Body of pancreas (tissue), 4 donors: ENCODE measurements at regions not wholly inside any gene's neighbourhood (a gene's known extent, or its start where the extent isn't known, plus 50 kb on each side); places are given as distances from the start of the nearest gene placed in this dataset.

Source experiments
- ATAC-seq: fragments of 150-250 bp; one replicate; pipeline ENCODE4 v1.9.1; 2016
- DNase-seq, 4 donors: peaks; one replicate each; pipeline ENCODE4 v3.0.0-alpha.2; 2019
- H3K27ac ChIP-seq, 4 donors: fragments of 200-600 bp; sonication (generic); 1 replicate in 3 of 4; 2 replicates in 1 of 4; pipeline versions ENCODE4 v1.5.1 to v1.6.1; 2016 to 2019; ENCODE audit warnings: mild to moderate bottlenecking in 1 of 4, mixed read lengths in 1 of 4, moderate library complexity in 1 of 4
- H3K27me3 ChIP-seq, 2 donors: fragments of 200-600 bp; sonication (generic); one replicate each; pipeline ENCODE4 v1.6.0; 2016; ENCODE audit warnings: mild to moderate bottlenecking in 1 of 2
- H3K36me3 ChIP-seq, 2 donors: fragments of 200-600 bp; sonication (generic); replicated peaks in 1 of 2; 2 replicates each; pipeline ENCODE4 v1.5.1; 2016; ENCODE audit warnings: low read depth in 2 of 2; ENCODE audit not compliant: insufficient read depth in 1 of 2
- H3K4me1 ChIP-seq: fragments of 200-600 bp; sonication (generic); one replicate; pipeline ENCODE4 v1.6.0; 2016
- H3K4me3 ChIP-seq, 2 donors: fragments of 200-600 bp; sonication (generic); 1 replicate in 1 of 2; 2 replicates in 1 of 2; pipeline ENCODE4 v1.5.1; 2016 to 2019
- H3K9me3 ChIP-seq, 3 donors: fragments of 200-600 bp; sonication (generic); 1 replicate in 2 of 3; 2 replicates in 1 of 3; pipeline ENCODE4 v1.5.1; 2016
- CTCF ChIP-seq, 7 experiments: fragments of 450-650 bp in 4 of 7; fragments of 200-600 bp in 3 of 7; sonication (generic) in 3 of 7; IDR thresholded peaks; one replicate each; pipeline ENCODE4 v1.5.1; 2016 to 2019; ENCODE audit warnings: antibody characterized with exemption in 7 of 7
- POLR2A ChIP-seq, 3 donors: fragments of 450-650 bp; IDR thresholded peaks; one replicate each; pipeline ENCODE4 v1.6.1; 2016; ENCODE audit warnings: antibody characterized with exemption in 3 of 3, mild to moderate bottlenecking in 2 of 3
- WGBS, 2 donors: methylation state at CpG; one replicate each; pipeline ENCODE4 v1.1.5; 2017; 5-methylcytosine and 5-hydroxymethylcytosine counted together
- intact Hi-C: fragments of 100-400 bp; cut with DNase I; formaldehyde crosslinking; loops from one replicate; pipeline ENCODE4 v1.15.1; 2023

GRCh38 chr15:58269455-58270414 lies 131.6 kb downstream of the AQP9 start:
- intact Hi-C loops = no loop called here
- Histone ChIP-seq H3K9me3 (no peaks in the 10 kb centered on the region), H3K27ac (peak overlapping the region in 2 of 4 donors; percentile 24 to 27), H3K4me1 (peaks cover 11% of the 10 kb centered on the region), H3K36me3 (no peaks in the 10 kb centered on the region), H3K27me3 (no peaks in the 10 kb centered on the region), H3K4me3 (no peak overlapping the region)
- WGBS, 2 donors = 34% methylated on average over 10 of the region's 10 CpGs
- ATAC-seq (peak; percentile 81), DNase-seq (peak; percentile 29 to 56 (median 38))
- no peak for TF ChIP-seq POLR2A (IDR thresholded peaks at IDR 0.05)
- TF ChIP-seq CTCF (IDR thresholded peaks at IDR 0.05) = peak; percentile 39 to 78 (median 62)

- intact Hi-C loops = no loop called here
- no peak for DNase-seq
- TF ChIP-seq POLR2A (IDR thresholded peaks at IDR 0.05) (no peak), CTCF (IDR thresholded peaks at IDR 0.05) (no peak)
- WGBS, 2 donors = 91 to 94% methylated on average over 3 of the region's 3 CpGs
- no peaks in the 10 kb centered on the region for H3K9me3 ChIP-seq
- H3K27me3 ChIP-seq = no peaks in the 10 kb centered on the region
- H3K4me1 ChIP-seq = peaks cover 11% of the 10 kb centered on the region
- no peaks in the 10 kb centered on the region for H3K36me3 ChIP-seq
- no peak for ATAC-seq
- no peak overlapping the region for H3K4me3 ChIP-seq
- H3K27ac ChIP-seq = no peak overlapping the region
These were observed 133.2 kb downstream of the AQP9 start for GRCh38 chr15:58271410-58271809.

- TF ChIP-seq CTCF (IDR thresholded peaks at IDR 0.05) (no peak), POLR2A (IDR thresholded peaks at IDR 0.05) (no peak)
- Histone ChIP-seq H3K4me1 (peaks cover 11% of the 10 kb centered on the region), H3K9me3 (no peaks in the 10 kb centered on the region), H3K27me3 (no peaks in the 10 kb centered on the region), H3K4me3 (no peak overlapping the region), H3K36me3 (no peaks in the 10 kb centered on the region), H3K27ac (no peak overlapping the region)
- ATAC-seq (no peak), DNase-seq (no peak)
- WGBS, 2 donors = 77% methylated on average over 7 of the region's 7 CpGs
- intact Hi-C loops = no loop called here
These were observed 134.9 kb downstream of the AQP9 start for GRCh38 chr15:58273104-58273503.

GRCh38 chr15:58274885-58275284 lies 136.7 kb downstream of the AQP9 start:
- Histone ChIP-seq H3K27ac (no peak overlapping the region), H3K27me3 (no peaks in the 10 kb centered on the region), H3K4me3 (no peak overlapping the region), H3K36me3 (no peaks in the 10 kb centered on the region), H3K9me3 (no peaks in the 10 kb centered on the region), H3K4me1 (peaks cover under 1% of the 10 kb centered on the region)
- no peak for ATAC-seq
- no peak for TF ChIP-seq POLR2A (IDR thresholded peaks at IDR 0.05)
- no peak for TF ChIP-seq CTCF (IDR thresholded peaks at IDR 0.05)
- 46 to 54% methylated on average over 4 of the region's 4 CpGs for whole genome bisulfite sequencing, 2 donors
- no peak for DNase-seq
- intact Hi-C loops = no loop called here
